CD14-positive monocyte (primary cell): ENCODE measurements at regions not wholly inside any gene's neighbourhood (a gene's known extent, or its start where the extent isn't known, plus 50 kb on each side); places are given as distances from the start of the nearest gene placed in this dataset.

Experiments
- DNase-seq, 3 donors: peaks; one replicate each; pipeline ENCODE4 v3.0.0-alpha.2; 2011 to 2022
- H2AFZ ChIP-seq: 2 replicates; pipeline ENCODE4 v1.6.0; 2012; ENCODE audit warnings: mild to moderate bottlenecking, low read depth, low read length, inconsistent platforms; ENCODE audit not compliant: insufficient read depth, poor library complexity, severe bottlenecking
- H3K27ac ChIP-seq, 2 donors: 1 replicate in 1 of 2; 2 replicates in 1 of 2; pipeline ENCODE4 v1.5.1; 2012 to 2013; ENCODE audit warnings: low read length in 2 of 2, control low read depth in 1 of 2, inconsistent platforms in 1 of 2, low read depth in 1 of 2, mild to moderate bottlenecking in 1 of 2
- H3K27me3 ChIP-seq, 2 donors: one replicate each; pipeline versions ENCODE4 v1.6.0 to v1.6.1; 2011 to 2013; ENCODE audit warnings: low read length in 2 of 2; ENCODE audit not compliant: control insufficient read depth in 2 of 2, insufficient read depth in 2 of 2
- H3K36me3 ChIP-seq, 2 donors: replicated peaks in 1 of 2; 1 replicate in 1 of 2; 2 replicates in 1 of 2; pipeline versions ENCODE4 v1.5.1 to v1.6.1; 2012 to 2013; ENCODE audit warnings: low read length in 2 of 2, control low read depth in 1 of 2, inconsistent platforms in 1 of 2, mild to moderate bottlenecking in 1 of 2; ENCODE audit not compliant: insufficient read depth in 2 of 2, control insufficient read depth in 1 of 2
- H3K4me1 ChIP-seq, 2 donors: 1 replicate in 1 of 2; 2 replicates in 1 of 2; pipeline versions ENCODE4 v1.5.1 to v1.6.1; 2012 to 2013; ENCODE audit warnings: low read length in 2 of 2, control low read depth in 1 of 2, inconsistent platforms in 1 of 2, mild to moderate bottlenecking in 1 of 2, moderate library complexity in 1 of 2; ENCODE audit not compliant: insufficient read depth in 2 of 2, control insufficient read depth in 1 of 2
- H3K4me2 ChIP-seq: replicated peaks from 2 replicates; pipeline ENCODE3; 2012; ENCODE audit warnings: low read length, moderate library complexity, mild to moderate bottlenecking; ENCODE audit not compliant: poor library complexity, severe bottlenecking; ENCODE audit errors: extremely low read depth
- H3K4me3 ChIP-seq, 3 experiments: fragments of 200-600 bp in 1 of 3; sonication (generic) in 1 of 3; replicated peaks in 1 of 3; 1 replicate in 2 of 3; 2 replicates in 1 of 3; pipeline ENCODE4 v1.5.1; 2011 to 2013; ENCODE audit warnings: low read length in 3 of 3, mild to moderate bottlenecking in 3 of 3, control low read depth in 2 of 3, low read depth in 2 of 3, inconsistent platforms in 1 of 3, moderate library complexity in 1 of 3
- H3K79me2 ChIP-seq: 2 replicates; pipeline ENCODE4 v1.6.0; 2012; ENCODE audit warnings: mild to moderate bottlenecking, control low read depth, inconsistent platforms, low read length, moderate library complexity; ENCODE audit not compliant: insufficient read depth
- H3K9ac ChIP-seq: 2 replicates; pipeline ENCODE4 v1.6.0; 2017; ENCODE audit warnings: low read length, mild to moderate bottlenecking; ENCODE audit not compliant: insufficient read depth, poor library complexity, severe bottlenecking
- H3K9me3 ChIP-seq, 2 donors: replicated peaks in 1 of 2; 1 replicate in 1 of 2; 2 replicates in 1 of 2; pipeline versions ENCODE4 v1.5.1 to v1.6.1; 2012 to 2013; ENCODE audit warnings: low read length in 2 of 2, control low read depth in 1 of 2; ENCODE audit not compliant: control insufficient read depth in 1 of 2, insufficient read depth in 1 of 2
- H4K20me1 ChIP-seq: 2 replicates; pipeline ENCODE4 v1.6.0; 2012; ENCODE audit warnings: mild to moderate bottlenecking, low read length, control low read depth, moderate library complexity; ENCODE audit not compliant: insufficient read depth
- H3K27ac Mint-ChIP-seq, 7 donors: one replicate each; pipeline ENCODE4 v1.8.0; 2020; ENCODE audit warnings: mild to moderate bottlenecking in 7 of 7, mixed read lengths in 7 of 7, moderate library complexity in 6 of 7, inconsistent platforms in 2 of 7
- H3K27me3 Mint-ChIP-seq, 3 donors: one replicate each; pipeline ENCODE4 v1.8.0; 2021 to 2022; ENCODE audit warnings: low read depth in 3 of 3, mild to moderate bottlenecking in 3 of 3, mixed read lengths in 3 of 3, moderate library complexity in 3 of 3, inconsistent platforms in 1 of 3
- H3K36me3 Mint-ChIP-seq, 2 donors: one replicate each; pipeline ENCODE4 v1.8.0; 2020; ENCODE audit warnings: mixed read lengths in 2 of 2, inconsistent platforms in 1 of 2, mild to moderate bottlenecking in 1 of 2
- H3K4me1 Mint-ChIP-seq: one replicate; pipeline ENCODE4 v1.8.0; 2020; ENCODE audit warnings: mild to moderate bottlenecking, mixed read lengths
- H3K4me3 Mint-ChIP-seq, 2 donors: one replicate each; pipeline ENCODE4 v1.8.0; 2020; ENCODE audit warnings: mild to moderate bottlenecking in 2 of 2, mixed read lengths in 2 of 2, moderate library complexity in 1 of 2
- H3K9me3 Mint-ChIP-seq, 7 donors: one replicate each; pipeline ENCODE4 v1.8.0; 2020 to 2022; ENCODE audit warnings: mixed read lengths in 7 of 7, mild to moderate bottlenecking in 6 of 7, moderate library complexity in 6 of 7, inconsistent platforms in 2 of 7
- CTCF ChIP-seq: fragments of 200-600 bp; IDR thresholded peaks from one replicate; pipeline ENCODE4 v1.8.0; 2022; ENCODE audit warnings: antibody characterized with exemption, mild to moderate bottlenecking
- WGBS: methylation state at CpG from one replicate; pipeline ENCODE4 v1.1.5; 2013; ENCODE audit warnings: missing lambda C conversion rate; ENCODE audit not compliant: insufficient coverage; 5-methylcytosine and 5-hydroxymethylcytosine counted together
- intact Hi-C, 2 donors: fragments of 100-400 bp; cut with micrococcal nuclease; formaldehyde crosslinking; loops; one replicate each; pipeline versions ENCODE4 v1.15.0 to v1.15.1; 2023

DNA sequence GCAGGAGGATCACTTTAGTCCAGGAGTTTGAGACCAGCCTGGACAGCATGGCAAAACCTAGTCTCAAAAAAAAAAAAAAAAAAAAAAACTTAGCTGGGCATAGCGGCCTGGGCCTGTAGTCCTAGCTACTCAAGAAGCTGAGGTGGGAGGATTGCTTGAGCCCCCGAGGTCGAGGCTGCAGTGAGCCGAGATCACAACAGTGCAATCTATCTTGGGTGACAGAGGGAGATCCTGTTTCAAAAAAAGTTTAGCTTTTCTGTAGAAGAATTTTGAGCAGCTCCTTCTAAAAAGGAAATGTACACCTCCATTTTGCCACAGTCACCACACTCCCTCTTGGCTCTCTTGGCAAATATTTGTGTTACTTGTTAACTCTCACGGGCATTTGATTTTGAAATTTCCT, 505.8 kb downstream of the DOK5 start:
- H3K4me2 ChIP-seq = no peak overlapping the region
- H4K20me1 ChIP-seq = no peaks in the 10 kb centered on the region
- H3K9me3 Mint-ChIP-seq = peaks cover 0 to 1% (median 0%) of the 10 kb centered on the region in 7 donors
- no peak for DNase-seq
- no peaks in the 10 kb centered on the region for H3K36me3 ChIP-seq
- intact Hi-C loops = no loop called here
- H3K4me3 Mint-ChIP-seq = no peak overlapping the region
- H3K27ac Mint-ChIP-seq = no peak overlapping the region
- H2AFZ ChIP-seq = no peak overlapping the region
- no peak for TF ChIP-seq CTCF
- H3K27me3 ChIP-seq = no peaks in the 10 kb centered on the region
- H3K36me3 Mint-ChIP-seq = no peaks in the 10 kb centered on the region
- H3K27ac ChIP-seq = no peak overlapping the region
- no peaks in the 10 kb centered on the region for H3K4me1 ChIP-seq
- H3K9me3 ChIP-seq = no peaks in the 10 kb centered on the region
- H3K27me3 Mint-ChIP-seq = no peaks in the 10 kb centered on the region
- WGBS = 63% methylated on average over 4 of the region's 5 CpGs
- H3K79me2 ChIP-seq = no peaks in the 10 kb centered on the region
- no peak overlapping the region for H3K9ac ChIP-seq
- no peaks in the 10 kb centered on the region for H3K4me1 Mint-ChIP-seq
- no peak overlapping the region for H3K4me3 ChIP-seq

GRCh38 chr20:54980103-54980960, 504.9 kb downstream of the DOK5 start:
- H3K27ac Mint-ChIP-seq = no peak overlapping the region
- no peak overlapping the region for H3K4me3 Mint-ChIP-seq
- no peak for TF ChIP-seq CTCF
- no peak for DNase-seq
- H3K9me3 Mint-ChIP-seq = peaks cover 0 to 1% (median 0%) of the 10 kb centered on the region in 7 donors
- H3K4me1 ChIP-seq = no peaks in the 10 kb centered on the region
- H3K79me2 ChIP-seq = no peaks in the 10 kb centered on the region
- no peak overlapping the region for H3K4me3 ChIP-seq
- no peak overlapping the region for H3K9ac ChIP-seq
- no peak overlapping the region for H3K4me2 ChIP-seq
- H3K9me3 ChIP-seq = no peaks in the 10 kb centered on the region
- H3K4me1 Mint-ChIP-seq = no peaks in the 10 kb centered on the region
- intact Hi-C loops = no loop called here
- H4K20me1 ChIP-seq = no peaks in the 10 kb centered on the region
- H3K27me3 Mint-ChIP-seq = no peaks in the 10 kb centered on the region
- no peaks in the 10 kb centered on the region for H3K36me3 Mint-ChIP-seq
- H2AFZ ChIP-seq = no peak overlapping the region
- H3K36me3 ChIP-seq = no peaks in the 10 kb centered on the region
- no CpG with 5 or more reads among the region's 2 CpGs for WGBS
- no peak overlapping the region for H3K27ac ChIP-seq
- H3K27me3 ChIP-seq = no peaks in the 10 kb centered on the region
